Endothelial cell (in vitro differentiated cells): ENCODE measurements at regions not wholly inside any gene's neighbourhood (a gene's known extent, or its start where the extent isn't known, plus 50 kb on each side); places are given as distances from the start of the nearest gene placed in this dataset.

ENCODE experiments used
- DNase-seq: peaks from one replicate; pipeline ENCODE4 v3.0.0; 2021; ENCODE audit warnings: low spot score
- H3K27ac Mint-ChIP-seq: one replicate; pipeline ENCODE4 v1.8.0; 2021; ENCODE audit warnings: mixed read lengths, inconsistent platforms; ENCODE audit not compliant: unreplicated experiment
- H3K27me3 Mint-ChIP-seq: one replicate; pipeline ENCODE4 v1.8.0; 2021; ENCODE audit warnings: mild to moderate bottlenecking, moderate library complexity, mixed read lengths, inconsistent platforms; ENCODE audit not compliant: unreplicated experiment
- H3K36me3 Mint-ChIP-seq: one replicate; pipeline ENCODE4 v1.8.0; 2021; ENCODE audit warnings: mild to moderate bottlenecking, low read depth, mixed read lengths, inconsistent platforms; ENCODE audit not compliant: unreplicated experiment
- H3K4me1 Mint-ChIP-seq: one replicate; pipeline ENCODE4 v1.8.0; 2021; ENCODE audit warnings: mild to moderate bottlenecking, mixed read lengths, inconsistent platforms; ENCODE audit not compliant: unreplicated experiment
- H3K4me3 Mint-ChIP-seq: one replicate; pipeline ENCODE4 v1.8.0; 2021; ENCODE audit warnings: mild to moderate bottlenecking, mixed read lengths, inconsistent platforms; ENCODE audit not compliant: unreplicated experiment
- H3K9me3 Mint-ChIP-seq: one replicate; pipeline ENCODE4 v1.8.0; 2021; ENCODE audit warnings: mixed read lengths, inconsistent platforms; ENCODE audit not compliant: unreplicated experiment
- CTCF ChIP-seq: fragments of 200-600 bp; sonication (generic); IDR thresholded peaks from one replicate; pipeline ENCODE4 v1.5.0; 2021; ENCODE audit warnings: antibody characterized with exemption; ENCODE audit not compliant: unreplicated experiment

DNA sequence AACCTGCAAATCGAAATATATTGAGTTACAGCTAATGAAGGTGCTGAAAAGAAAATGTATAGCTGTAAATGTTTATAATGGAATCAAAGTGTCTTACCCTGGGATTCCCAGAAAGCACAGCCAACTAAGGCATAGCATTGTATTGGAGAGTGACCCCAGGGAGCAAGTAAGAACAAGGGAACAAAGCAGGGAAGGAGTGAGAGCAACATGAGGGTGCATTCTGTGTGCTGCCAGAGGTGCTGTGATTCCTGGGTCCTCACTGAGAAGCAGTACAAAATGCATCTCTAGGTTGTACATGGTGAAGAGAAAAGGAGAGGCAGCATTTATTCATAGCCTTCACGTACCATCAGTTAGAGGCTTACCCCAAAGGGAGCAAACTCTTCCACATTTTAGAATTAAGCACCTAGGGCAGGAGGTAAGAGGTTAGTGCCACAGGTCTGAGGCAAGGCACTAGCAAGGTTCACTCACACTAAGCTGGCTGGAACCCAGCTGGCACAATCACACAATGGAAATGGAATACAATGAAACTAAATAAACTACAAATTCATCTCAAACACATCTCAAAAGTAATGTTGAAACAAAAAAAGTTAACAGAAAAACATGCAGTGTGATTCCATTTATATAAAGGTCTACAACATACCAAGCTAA, 151.5 kb upstream of the C2CD4B start:
- peaks cover 2% of the 10 kb centered on the region for H3K27me3 Mint-ChIP-seq
- H3K4me1 Mint-ChIP-seq, result no peaks in the 10 kb centered on the region
- H3K27ac Mint-ChIP-seq, result no peak overlapping the region

GRCh38 chr15:62320259-62320658, 155.2 kb upstream of the C2CD4B start:
- DNase-seq, result no peak
- Mint-ChIP-seq H3K4me1 (no peaks in the 10 kb centered on the region), H3K9me3 (no peaks in the 10 kb centered on the region), H3K27ac (no peak overlapping the region), H3K4me3 (no peak overlapping the region), H3K27me3 (peaks cover 3% of the 10 kb centered on the region), H3K36me3 (no peaks in the 10 kb centered on the region)
- TF ChIP-seq CTCF, result no peak

More for the DNA sequence above, 151.5 kb upstream of the C2CD4B start:
- H3K36me3 Mint-ChIP-seq, result no peaks in the 10 kb centered on the region
- H3K9me3 Mint-ChIP-seq, result no peaks in the 10 kb centered on the region
- no peak for TF ChIP-seq CTCF
- no peak for DNase-seq
- H3K4me3 Mint-ChIP-seq, result no peak overlapping the region

GRCh38 chr15:62323353-62323890, 158.3 kb upstream of the C2CD4B start:
- DNase-seq, result no peak
- Mint-ChIP-seq H3K27me3 (peaks cover 3% of the 10 kb centered on the region), H3K36me3 (no peaks in the 10 kb centered on the region), H3K4me1 (no peaks in the 10 kb centered on the region), H3K9me3 (no peaks in the 10 kb centered on the region), H3K4me3 (no peak overlapping the region), H3K27ac (no peak overlapping the region)
- no peak for TF ChIP-seq CTCF

GRCh38 chr15:62324382-62324781, 159.3 kb upstream of the C2CD4B start:
- no peaks in the 10 kb centered on the region for H3K4me1 Mint-ChIP-seq
- no peak for TF ChIP-seq CTCF
- no peaks in the 10 kb centered on the region for H3K9me3 Mint-ChIP-seq
- DNase-seq, result no peak
- no peaks in the 10 kb centered on the region for H3K36me3 Mint-ChIP-seq
- no peak overlapping the region for H3K4me3 Mint-ChIP-seq
- peaks cover 1% of the 10 kb centered on the region for H3K27me3 Mint-ChIP-seq
- H3K27ac Mint-ChIP-seq, result no peak overlapping the region

DNA sequence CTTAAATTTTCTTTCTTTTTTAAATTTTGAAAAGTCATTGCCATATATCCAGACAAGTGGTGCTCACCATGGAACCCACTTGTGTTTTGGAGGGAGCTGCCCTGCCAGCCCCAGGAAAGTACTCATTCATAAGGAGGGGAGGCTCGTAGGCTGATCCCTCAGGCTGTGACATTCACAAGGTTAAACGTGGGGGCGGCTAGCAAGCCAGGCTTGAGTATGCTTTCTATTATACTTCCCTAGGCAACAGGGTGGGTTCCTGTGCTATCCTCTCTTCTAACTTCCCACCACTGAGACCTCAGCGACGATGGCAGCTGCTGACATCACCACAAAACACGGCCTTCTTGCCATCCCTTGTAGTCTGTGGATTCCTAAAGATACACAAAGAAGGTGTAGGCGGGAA, 160.5 kb upstream of the C2CD4B start:
- no peak for TF ChIP-seq CTCF
- H3K36me3 Mint-ChIP-seq, result no peaks in the 10 kb centered on the region
- no peak overlapping the region for H3K4me3 Mint-ChIP-seq
- no peaks in the 10 kb centered on the region for H3K9me3 Mint-ChIP-seq
- no peaks in the 10 kb centered on the region for H3K4me1 Mint-ChIP-seq
- peaks cover 3% of the 10 kb centered on the region for H3K27me3 Mint-ChIP-seq
- no peak overlapping the region for H3K27ac Mint-ChIP-seq
- no peak for DNase-seq
